K562 (cell line): ENCODE measurements at regions not wholly inside any gene's neighbourhood (a gene's known extent, or its start where the extent isn't known, plus 50 kb on each side); places are given as distances from the start of the nearest gene placed in this dataset.

Source experiments
- ATAC-seq: fragments of 200-7000 bp; cut with Tn5 transposase; 3 replicates; pipeline ENCODE4 v1.9.1; 2020; ENCODE audit warnings: moderate library complexity
- BruUV-seq: library from RNA; stranded (reverse); fragments of 400-500 nt; replicated peaks from 2 replicates; lab custom pipeline; 2021; lab: Mats Ljungman, UMichigan
- CTCF ChIA-PET: fragments of 300-600 bp; formaldehyde crosslinking; extraction: SDS; loops from one replicate; lab custom pipeline; 2021; ENCODE audit warnings: low intra/inter-chr PET ratio; lab: Yijun Ruan, JAX
- POLR2A ChIA-PET: fragments of 300-600, 350-650 bp; sonication (Branson Sonifier 250); formaldehyde crosslinking; extraction: SDS; loops from one replicate; lab custom pipeline; 2021; ENCODE audit warnings: antibody characterized with exemption, inconsistent platforms; lab: Yijun Ruan, JAX
- DNase-seq, 4 experiments: peaks; one replicate each; pipeline versions ENCODE4 v3.0.0 to v3.0.0-alpha.2; 2011 to 2018; ENCODE audit warnings: low spot score in 3 of 4, mixed read lengths in 3 of 4; ENCODE audit errors: extremely low read depth in 1 of 4
- FAIRE-seq: peaks from 2 replicates; lab custom pipeline; 2011; peaks lifted over from hg19 to GRCh38; lab: Jason Lieb, UNC
- H2AFZ ChIP-seq: 2 replicates; pipeline ENCODE4 v1.6.0; 2011; ENCODE audit warnings: low read depth, low read length, control low read depth, inconsistent platforms
- H3K27ac ChIP-seq: fragments of 200-600 bp; 3 replicates; pipeline ENCODE4 v1.8.0; 2011; ENCODE audit warnings: low read depth, mild to moderate bottlenecking, control low read depth, inconsistent platforms, low read length, moderate library complexity, mixed read lengths; ENCODE audit errors: extremely low read depth
- H3K27me3 ChIP-seq, 2 experiments: fragments of 300-600 bp in 1 of 2; 2 replicates in 1 of 2; 3 replicates in 1 of 2; pipeline versions ENCODE4 v1.6.0 to v1.8.0; 2011; ENCODE audit warnings: inconsistent platforms in 2 of 2, low read length in 2 of 2, mild to moderate bottlenecking in 1 of 2, mixed read lengths in 1 of 2, moderate library complexity in 1 of 2; ENCODE audit not compliant: control insufficient read depth in 2 of 2, insufficient read depth in 2 of 2
- H3K36me3 ChIP-seq: fragments of 300-600 bp; 3 replicates; pipeline ENCODE4 v1.8.0; 2011; ENCODE audit warnings: mild to moderate bottlenecking, low read length, inconsistent platforms; ENCODE audit not compliant: control insufficient read depth, insufficient read depth
- H3K4me1 ChIP-seq, 2 experiments: fragments of 200-600 bp in 1 of 2; replicated peaks in 1 of 2; 2 replicates in 1 of 2; 3 replicates in 1 of 2; pipeline versions ENCODE4 v1.5.1 to v1.8.0; 2011; ENCODE audit warnings: inconsistent platforms in 2 of 2, low read length in 2 of 2, mild to moderate bottlenecking in 1 of 2, mixed read lengths in 1 of 2, moderate library complexity in 1 of 2; ENCODE audit not compliant: control insufficient read depth in 2 of 2, insufficient read depth in 2 of 2
- H3K4me2 ChIP-seq: 2 replicates; pipeline ENCODE4 v1.6.1; 2011; ENCODE audit warnings: low read length, control low read depth, inconsistent platforms, mixed read lengths; ENCODE audit not compliant: insufficient read depth
- H3K4me3 ChIP-seq: fragments of 200-600 bp; sonication (generic), shearing (Covaris generic); 2 replicates; pipeline ENCODE4 v1.5.1; 2016; ENCODE audit warnings: control low read depth, inconsistent platforms
- H3K79me2 ChIP-seq: fragments of 200-600 bp; 3 replicates; pipeline ENCODE4 v1.8.0; 2011; ENCODE audit warnings: low read length, inconsistent platforms; ENCODE audit not compliant: control insufficient read depth, insufficient read depth
- H3K9ac ChIP-seq, 2 experiments: 2 replicates each; pipeline versions ENCODE4 v1.6.0 to v1.6.1; 2011; ENCODE audit warnings: low read depth in 2 of 2, low read length in 2 of 2, control low read depth in 1 of 2, inconsistent platforms in 1 of 2, mild to moderate bottlenecking in 1 of 2, mixed read lengths in 1 of 2; ENCODE audit not compliant: insufficient read depth in 1 of 2
- H3K9me1 ChIP-seq: one replicate; pipeline ENCODE4 v1.6.0; 2011; ENCODE audit warnings: inconsistent platforms, mild to moderate bottlenecking, low read length, moderate library complexity; ENCODE audit not compliant: control insufficient read depth, insufficient read depth
- H3K9me3 ChIP-seq: replicated peaks from 2 replicates; pipeline ENCODE4 v1.5.1; 2011; ENCODE audit warnings: low read depth, low read length, inconsistent platforms; ENCODE audit not compliant: control insufficient read depth, insufficient read depth
- H4K20me1 ChIP-seq: replicated peaks from 2 replicates; pipeline ENCODE4 v1.6.1; 2011; ENCODE audit warnings: low read length, inconsistent platforms, mixed read lengths; ENCODE audit not compliant: control insufficient read depth, insufficient read depth
- DDX20 ChIP-seq: fragments of 450-650 bp; IDR thresholded peaks from 2 replicates; pipeline ENCODE4 v1.6.1; 2016; ENCODE audit warnings: missing genetic modification characterization, low read depth, mild to moderate bottlenecking, missing compliant biosample characterization, moderate library complexity
- EGR1 ChIP-seq: fragments of 450-650 bp; conservative IDR thresholded peaks from 2 replicates; pipeline ENCODE4 v1.6.1; 2017; ENCODE audit warnings: mild to moderate bottlenecking
- MBD2 ChIP-seq: sonication (generic); IDR thresholded peaks from 2 replicates; pipeline ENCODE4 v1.6.1; 2016; ENCODE audit warnings: low read depth, borderline replicate concordance
- POLR2A ChIP-seq: fragments of 450-650 bp; conservative IDR thresholded peaks from 2 replicates; pipeline ENCODE4 v1.6.1; 2016
- POLR2G ChIP-seq: fragments of 200-400 bp; formaldehyde crosslinking; IDR thresholded peaks from 2 replicates; pipeline ENCODE4 v1.6.1; 2017; ENCODE audit warnings: low read depth, mild to moderate bottlenecking, antibody characterized with exemption, low read length, moderate library complexity
- POU5F1 ChIP-seq: fragments of 150-350 bp; IDR thresholded peaks from 2 replicates; pipeline ENCODE4 v1.6.1; 2014; ENCODE audit warnings: borderline replicate concordance, low read length, low read depth, mild to moderate bottlenecking; ENCODE audit not compliant: partially characterized antibody
- SAFB ChIP-seq: fragments of 200-400 bp; formaldehyde crosslinking; IDR thresholded peaks from 2 replicates; pipeline ENCODE4 v1.6.1; 2017; ENCODE audit warnings: low read depth, low read length, borderline replicate concordance
- STAG1 ChIP-seq: sonication (generic); formaldehyde crosslinking; IDR thresholded peaks from 2 replicates; pipeline ENCODE4 v1.5.0; 2020; ENCODE audit warnings: missing genetic modification reagents, borderline replicate concordance
- in situ Hi-C: fragments of 300-500 bp; cut with MboI; formaldehyde crosslinking; loops from 4 replicates; pipeline ENCODE4 v1.15.0; 2018; ENCODE audit warnings: inconsistent platforms, mixed read lengths
- intact Hi-C: fragments of 100-400 bp; cut with micrococcal nuclease; formaldehyde crosslinking; loops from 2 replicates; pipeline ENCODE4 v1.14.2; 2022
- TF ChIP-seq, protein P1 (sequence below): fragments of 250-450 bp; sonication (Bioruptor Pico); IDR thresholded peaks from 2 replicates; pipeline ENCODE4 v1.4.0; 2020

DNA sequence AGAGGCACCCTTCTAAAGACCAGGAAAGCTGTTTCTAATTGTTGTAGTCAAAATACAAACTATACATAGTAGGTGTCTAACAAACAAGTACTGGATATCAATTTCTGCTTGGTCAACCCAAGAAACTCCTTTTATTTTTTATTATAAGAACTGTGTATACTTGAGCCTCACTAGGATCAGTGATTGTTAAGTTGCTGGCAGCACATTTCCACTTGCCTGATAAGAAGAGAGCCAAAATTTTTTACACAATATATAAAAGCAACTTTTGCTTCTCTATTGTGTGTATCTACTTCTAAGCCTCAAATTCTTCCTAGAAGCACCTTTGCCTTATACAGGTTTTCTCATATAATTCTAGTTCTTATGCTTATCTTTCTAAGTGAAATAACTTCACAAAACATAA lies 703.0 kb upstream of the EPHA5 start:
- ATAC-seq (no peak), DNase-seq (no peak), FAIRE-seq (no peak)
- H3K36me3 ChIP-seq = no peaks in the 10 kb centered on the region
- H3K9me1 ChIP-seq = no peaks in the 10 kb centered on the region
- H3K27ac ChIP-seq = no peak overlapping the region
- H3K4me1 ChIP-seq = no peaks in the 10 kb centered on the region
- POLR2A ChIA-PET = no interaction called here
- TF ChIP-seq SAFB (no peak), POLR2A (no peak), POU5F1 (no peak), POLR2G (no peak), EGR1 (no peak), DDX20 (tag) (no peak), MBD2 (no peak), STAG1 (CRISPR knock-in tag) (no peak)
- TF ChIP-seq, protein P1, sequence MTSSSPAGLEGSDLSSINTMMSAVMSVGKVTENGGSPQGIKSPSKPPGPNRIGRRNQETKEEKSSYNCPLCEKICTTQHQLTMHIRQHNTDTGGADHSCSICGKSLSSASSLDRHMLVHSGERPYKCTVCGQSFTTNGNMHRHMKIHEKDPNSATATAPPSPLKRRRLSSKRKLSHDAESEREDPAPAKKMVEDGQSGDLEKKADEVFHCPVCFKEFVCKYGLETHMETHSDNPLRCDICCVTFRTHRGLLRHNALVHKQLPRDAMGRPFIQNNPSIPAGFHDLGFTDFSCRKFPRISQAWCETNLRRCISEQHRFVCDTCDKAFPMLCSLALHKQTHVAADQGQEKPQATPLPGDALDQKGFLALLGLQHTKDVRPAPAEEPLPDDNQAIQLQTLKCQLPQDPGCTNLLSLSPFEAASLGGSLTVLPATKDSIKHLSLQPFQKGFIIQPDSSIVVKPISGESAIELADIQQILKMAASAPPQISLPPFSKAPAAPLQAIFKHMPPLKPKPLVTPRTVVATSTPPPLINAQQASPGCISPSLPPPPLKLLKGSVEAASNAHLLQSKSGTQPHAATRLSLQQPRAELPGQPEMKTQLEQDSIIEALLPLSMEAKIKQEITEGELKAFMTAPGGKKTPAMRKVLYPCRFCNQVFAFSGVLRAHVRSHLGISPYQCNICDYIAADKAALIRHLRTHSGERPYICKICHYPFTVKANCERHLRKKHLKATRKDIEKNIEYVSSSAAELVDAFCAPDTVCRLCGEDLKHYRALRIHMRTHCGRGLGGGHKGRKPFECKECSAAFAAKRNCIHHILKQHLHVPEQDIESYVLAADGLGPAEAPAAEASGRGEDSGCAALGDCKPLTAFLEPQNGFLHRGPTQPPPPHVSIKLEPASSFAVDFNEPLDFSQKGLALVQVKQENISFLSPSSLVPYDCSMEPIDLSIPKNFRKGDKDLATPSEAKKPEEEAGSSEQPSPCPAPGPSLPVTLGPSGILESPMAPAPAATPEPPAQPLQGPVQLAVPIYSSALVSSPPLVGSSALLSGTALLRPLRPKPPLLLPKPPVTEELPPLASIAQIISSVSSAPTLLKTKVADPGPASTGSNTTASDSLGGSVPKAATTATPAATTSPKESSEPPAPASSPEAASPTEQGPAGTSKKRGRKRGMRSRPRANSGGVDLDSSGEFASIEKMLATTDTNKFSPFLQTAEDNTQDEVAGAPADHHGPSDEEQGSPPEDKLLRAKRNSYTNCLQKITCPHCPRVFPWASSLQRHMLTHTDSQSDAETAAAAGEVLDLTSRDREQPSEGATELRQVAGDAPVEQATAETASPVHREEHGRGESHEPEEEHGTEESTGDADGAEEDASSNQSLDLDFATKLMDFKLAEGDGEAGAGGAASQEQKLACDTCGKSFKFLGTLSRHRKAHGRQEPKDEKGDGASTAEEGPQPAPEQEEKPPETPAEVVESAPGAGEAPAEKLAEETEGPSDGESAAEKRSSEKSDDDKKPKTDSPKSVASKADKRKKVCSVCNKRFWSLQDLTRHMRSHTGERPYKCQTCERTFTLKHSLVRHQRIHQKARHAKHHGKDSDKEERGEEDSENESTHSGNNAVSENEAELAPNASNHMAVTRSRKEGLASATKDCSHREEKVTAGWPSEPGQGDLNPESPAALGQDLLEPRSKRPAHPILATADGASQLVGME (CRISPR knock-in tag) = no peak
- BruUV-seq = no TSS peak
- no peak overlapping the region for H3K4me2 ChIP-seq
- no peaks in the 10 kb centered on the region for H4K20me1 ChIP-seq
- no peaks in the 10 kb centered on the region for H3K9me3 ChIP-seq
- no peaks in the 10 kb centered on the region for H3K27me3 ChIP-seq
- CTCF ChIA-PET = no interaction called here
- H3K4me3 ChIP-seq = no peak overlapping the region
- intact Hi-C loops (no loop called here), in situ Hi-C loops (no loop called here)
- no peaks in the 10 kb centered on the region for H3K79me2 ChIP-seq
- H3K9ac ChIP-seq = no peak overlapping the region
- no peak overlapping the region for H2AFZ ChIP-seq
